ENCODE measurements at regions not wholly inside any gene's neighbourhood (a gene's known extent, or its start where the extent isn't known, plus 50 kb on each side); places are given as distances from the start of the nearest gene placed in this dataset.

DNA sequence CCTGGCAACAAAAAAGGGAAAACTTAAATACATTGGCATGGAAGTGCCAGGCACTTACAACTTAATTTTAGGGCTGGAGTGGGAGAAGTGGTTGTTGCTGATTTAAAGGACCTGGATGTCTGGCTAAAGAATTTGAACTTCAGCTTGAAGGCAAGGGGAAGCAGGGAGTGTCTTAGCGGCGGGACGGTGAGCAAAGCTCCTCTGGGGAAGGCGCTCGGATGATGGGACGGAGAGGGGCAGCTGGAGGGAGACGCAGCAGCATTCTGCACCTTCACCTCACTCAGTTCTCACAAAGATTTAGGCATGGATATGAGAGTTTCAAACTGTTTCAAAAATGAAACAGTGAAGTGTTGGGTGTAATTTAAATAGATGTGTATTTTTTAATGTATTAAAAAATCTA is 967.1 kb downstream of the BRD1 start:
- TF ChIP-seq, protein P1, sequence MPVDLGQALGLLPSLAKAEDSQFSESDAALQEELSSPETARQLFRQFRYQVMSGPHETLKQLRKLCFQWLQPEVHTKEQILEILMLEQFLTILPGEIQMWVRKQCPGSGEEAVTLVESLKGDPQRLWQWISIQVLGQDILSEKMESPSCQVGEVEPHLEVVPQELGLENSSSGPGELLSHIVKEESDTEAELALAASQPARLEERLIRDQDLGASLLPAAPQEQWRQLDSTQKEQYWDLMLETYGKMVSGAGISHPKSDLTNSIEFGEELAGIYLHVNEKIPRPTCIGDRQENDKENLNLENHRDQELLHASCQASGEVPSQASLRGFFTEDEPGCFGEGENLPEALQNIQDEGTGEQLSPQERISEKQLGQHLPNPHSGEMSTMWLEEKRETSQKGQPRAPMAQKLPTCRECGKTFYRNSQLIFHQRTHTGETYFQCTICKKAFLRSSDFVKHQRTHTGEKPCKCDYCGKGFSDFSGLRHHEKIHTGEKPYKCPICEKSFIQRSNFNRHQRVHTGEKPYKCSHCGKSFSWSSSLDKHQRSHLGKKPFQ (tag by site-specific recombination; IDR thresholded peaks at IDR 0.05), result no peak
- no peak for TF ChIP-seq ZNF549 (tag by site-specific recombination; IDR thresholded peaks at IDR 0.05)
- TF ChIP-seq, protein P2, sequence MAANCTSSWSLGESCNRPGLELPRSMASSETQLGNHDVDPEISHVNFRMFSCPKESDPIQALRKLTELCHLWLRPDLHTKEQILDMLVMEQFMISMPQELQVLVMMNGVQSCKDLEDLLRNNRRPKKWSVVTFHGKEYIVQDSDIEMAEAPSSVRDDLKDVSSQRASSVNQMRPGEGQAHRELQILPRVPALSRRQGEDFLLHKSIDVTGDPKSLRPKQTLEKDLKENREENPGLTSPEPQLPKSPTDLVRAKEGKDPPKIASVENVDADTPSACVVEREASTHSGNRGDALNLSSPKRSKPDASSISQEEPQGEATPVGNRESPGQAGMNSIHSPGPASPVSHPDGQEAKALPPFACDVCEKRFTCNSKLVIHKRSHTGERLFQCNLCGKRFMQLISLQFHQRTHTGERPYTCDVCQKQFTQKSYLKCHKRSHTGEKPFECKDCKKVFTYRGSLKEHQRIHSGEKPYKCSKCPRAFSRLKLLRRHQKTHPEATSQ (tag by site-specific recombination; IDR thresholded peaks at IDR 0.05), result no peak
- TF ChIP-seq, protein P3, sequence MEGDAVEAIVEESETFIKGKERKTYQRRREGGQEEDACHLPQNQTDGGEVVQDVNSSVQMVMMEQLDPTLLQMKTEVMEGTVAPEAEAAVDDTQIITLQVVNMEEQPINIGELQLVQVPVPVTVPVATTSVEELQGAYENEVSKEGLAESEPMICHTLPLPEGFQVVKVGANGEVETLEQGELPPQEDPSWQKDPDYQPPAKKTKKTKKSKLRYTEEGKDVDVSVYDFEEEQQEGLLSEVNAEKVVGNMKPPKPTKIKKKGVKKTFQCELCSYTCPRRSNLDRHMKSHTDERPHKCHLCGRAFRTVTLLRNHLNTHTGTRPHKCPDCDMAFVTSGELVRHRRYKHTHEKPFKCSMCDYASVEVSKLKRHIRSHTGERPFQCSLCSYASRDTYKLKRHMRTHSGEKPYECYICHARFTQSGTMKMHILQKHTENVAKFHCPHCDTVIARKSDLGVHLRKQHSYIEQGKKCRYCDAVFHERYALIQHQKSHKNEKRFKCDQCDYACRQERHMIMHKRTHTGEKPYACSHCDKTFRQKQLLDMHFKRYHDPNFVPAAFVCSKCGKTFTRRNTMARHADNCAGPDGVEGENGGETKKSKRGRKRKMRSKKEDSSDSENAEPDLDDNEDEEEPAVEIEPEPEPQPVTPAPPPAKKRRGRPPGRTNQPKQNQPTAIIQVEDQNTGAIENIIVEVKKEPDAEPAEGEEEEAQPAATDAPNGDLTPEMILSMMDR (tag by site-specific recombination; IDR thresholded peaks at IDR 0.05), result no peak
- TF ChIP-seq, protein P4, sequence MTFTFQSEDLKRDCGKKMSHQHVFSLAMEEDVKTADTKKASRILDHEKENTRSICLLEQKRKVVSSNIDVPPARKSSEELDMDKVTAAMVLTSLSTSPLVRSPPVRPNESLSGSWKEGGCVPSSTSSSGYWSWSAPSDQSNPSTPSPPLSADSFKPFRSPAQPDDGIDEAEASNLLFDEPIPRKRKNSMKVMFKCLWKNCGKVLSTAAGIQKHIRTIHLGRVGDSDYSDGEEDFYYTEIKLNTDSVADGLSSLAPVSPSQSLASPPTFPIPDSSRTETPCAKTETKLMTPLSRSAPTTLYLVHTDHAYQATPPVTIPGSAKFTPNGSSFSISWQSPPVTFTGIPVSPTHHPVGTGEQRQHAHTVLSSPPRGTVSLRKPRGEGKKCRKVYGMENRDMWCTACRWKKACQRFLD (tag by site-specific recombination; IDR thresholded peaks at IDR 0.05), result no peak
- TF ChIP-seq ZNF837 (tag by site-specific recombination; IDR thresholded peaks at IDR 0.05), result no peak
- TF ChIP-seq ZNF514 (tag by site-specific recombination; IDR thresholded peaks at IDR 0.05), result no peak
- TF ChIP-seq KLF9 (tag by site-specific recombination; IDR thresholded peaks at IDR 0.05; ENCODE audit: low read depth), result no peak
- no peak for TF ChIP-seq ZNF302 (tag by site-specific recombination; IDR thresholded peaks at IDR 0.05; ENCODE audit: low read depth)
- TF ChIP-seq, protein P5, sequence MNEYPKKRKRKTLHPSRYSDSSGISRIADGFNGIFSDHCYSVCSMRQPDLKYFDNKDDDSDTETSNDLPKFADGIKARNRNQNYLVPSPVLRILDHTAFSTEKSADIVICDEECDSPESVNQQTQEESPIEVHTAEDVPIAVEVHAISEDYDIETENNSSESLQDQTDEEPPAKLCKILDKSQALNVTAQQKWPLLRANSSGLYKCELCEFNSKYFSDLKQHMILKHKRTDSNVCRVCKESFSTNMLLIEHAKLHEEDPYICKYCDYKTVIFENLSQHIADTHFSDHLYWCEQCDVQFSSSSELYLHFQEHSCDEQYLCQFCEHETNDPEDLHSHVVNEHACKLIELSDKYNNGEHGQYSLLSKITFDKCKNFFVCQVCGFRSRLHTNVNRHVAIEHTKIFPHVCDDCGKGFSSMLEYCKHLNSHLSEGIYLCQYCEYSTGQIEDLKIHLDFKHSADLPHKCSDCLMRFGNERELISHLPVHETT (tag by site-specific recombination; IDR thresholded peaks at IDR 0.05), result no peak
- no peak for TF ChIP-seq ZNF37A (tag by site-specific recombination; IDR thresholded peaks at IDR 0.05)
- TF ChIP-seq, protein P6, sequence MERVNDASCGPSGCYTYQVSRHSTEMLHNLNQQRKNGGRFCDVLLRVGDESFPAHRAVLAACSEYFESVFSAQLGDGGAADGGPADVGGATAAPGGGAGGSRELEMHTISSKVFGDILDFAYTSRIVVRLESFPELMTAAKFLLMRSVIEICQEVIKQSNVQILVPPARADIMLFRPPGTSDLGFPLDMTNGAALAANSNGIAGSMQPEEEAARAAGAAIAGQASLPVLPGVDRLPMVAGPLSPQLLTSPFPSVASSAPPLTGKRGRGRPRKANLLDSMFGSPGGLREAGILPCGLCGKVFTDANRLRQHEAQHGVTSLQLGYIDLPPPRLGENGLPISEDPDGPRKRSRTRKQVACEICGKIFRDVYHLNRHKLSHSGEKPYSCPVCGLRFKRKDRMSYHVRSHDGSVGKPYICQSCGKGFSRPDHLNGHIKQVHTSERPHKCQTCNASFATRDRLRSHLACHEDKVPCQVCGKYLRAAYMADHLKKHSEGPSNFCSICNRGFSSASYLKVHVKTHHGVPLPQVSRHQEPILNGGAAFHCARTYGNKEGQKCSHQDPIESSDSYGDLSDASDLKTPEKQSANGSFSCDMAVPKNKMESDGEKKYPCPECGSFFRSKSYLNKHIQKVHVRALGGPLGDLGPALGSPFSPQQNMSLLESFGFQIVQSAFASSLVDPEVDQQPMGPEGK (tag by site-specific recombination; IDR thresholded peaks at IDR 0.05), result no peak
